ENCODE measurements at regions not wholly inside any gene's neighbourhood (a gene's known extent, or its start where the extent isn't known, plus 50 kb on each side); places are given as distances from the start of the nearest gene placed in this dataset.

DNA sequence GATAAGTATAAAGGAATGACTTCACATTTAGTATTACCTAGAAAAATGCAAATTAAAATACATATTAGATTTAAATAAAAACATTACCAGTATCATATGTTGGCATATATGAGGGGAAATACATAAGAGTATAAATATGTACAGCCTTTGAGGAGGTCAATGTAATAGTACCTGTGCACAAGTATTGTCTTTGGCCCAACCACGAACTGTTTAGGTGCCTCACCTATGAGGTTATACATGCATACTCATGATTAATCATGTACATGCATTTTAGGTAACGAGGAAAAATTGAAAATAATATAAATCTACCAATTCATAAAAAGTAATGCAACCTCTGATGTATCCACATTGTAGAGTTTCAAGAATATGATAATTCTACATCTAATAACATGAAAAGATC, 909.8 kb downstream of the METTL15 start:
- TF ChIP-seq CTCF (tag by site-specific recombination; IDR thresholded peaks at IDR 0.05) (no peak), HOXA7 (CRISPR knock-in tag; IDR thresholded peaks at IDR 0.05; ENCODE audit: borderline replicate concordance) (no peak), ZNF654 (tag by site-specific recombination; IDR thresholded peaks at IDR 0.05; ENCODE audit: low read depth) (no peak), YY1 (tag by site-specific recombination; IDR thresholded peaks at IDR 0.05) (no peak), KLF10 (tag by site-specific recombination; IDR thresholded peaks at IDR 0.05) (no peak), ZNF624 (tag by site-specific recombination; IDR thresholded peaks at IDR 0.05) (no peak), ZBTB1 (tag by site-specific recombination; IDR thresholded peaks at IDR 0.05) (no peak), ZNF24 (tag by site-specific recombination; IDR thresholded peaks at IDR 0.05) (no peak), ZNF747 (tag by site-specific recombination; IDR thresholded peaks at IDR 0.05) (no peak)
- TF ChIP-seq, protein P1, sequence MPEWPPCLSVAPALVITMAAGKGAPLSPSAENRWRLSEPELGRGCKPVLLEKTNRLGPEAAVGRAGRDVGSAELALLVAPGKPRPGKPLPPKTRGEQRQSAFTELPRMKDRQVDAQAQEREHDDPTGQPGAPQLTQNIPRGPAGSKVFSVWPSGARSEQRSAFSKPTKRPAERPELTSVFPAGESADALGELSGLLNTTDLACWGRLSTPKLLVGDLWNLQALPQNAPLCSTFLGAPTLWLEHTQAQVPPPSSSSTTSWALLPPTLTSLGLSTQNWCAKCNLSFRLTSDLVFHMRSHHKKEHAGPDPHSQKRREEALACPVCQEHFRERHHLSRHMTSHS (tag by site-specific recombination; IDR thresholded peaks at IDR 0.05): no peak
- TF ChIP-seq, protein P2, sequence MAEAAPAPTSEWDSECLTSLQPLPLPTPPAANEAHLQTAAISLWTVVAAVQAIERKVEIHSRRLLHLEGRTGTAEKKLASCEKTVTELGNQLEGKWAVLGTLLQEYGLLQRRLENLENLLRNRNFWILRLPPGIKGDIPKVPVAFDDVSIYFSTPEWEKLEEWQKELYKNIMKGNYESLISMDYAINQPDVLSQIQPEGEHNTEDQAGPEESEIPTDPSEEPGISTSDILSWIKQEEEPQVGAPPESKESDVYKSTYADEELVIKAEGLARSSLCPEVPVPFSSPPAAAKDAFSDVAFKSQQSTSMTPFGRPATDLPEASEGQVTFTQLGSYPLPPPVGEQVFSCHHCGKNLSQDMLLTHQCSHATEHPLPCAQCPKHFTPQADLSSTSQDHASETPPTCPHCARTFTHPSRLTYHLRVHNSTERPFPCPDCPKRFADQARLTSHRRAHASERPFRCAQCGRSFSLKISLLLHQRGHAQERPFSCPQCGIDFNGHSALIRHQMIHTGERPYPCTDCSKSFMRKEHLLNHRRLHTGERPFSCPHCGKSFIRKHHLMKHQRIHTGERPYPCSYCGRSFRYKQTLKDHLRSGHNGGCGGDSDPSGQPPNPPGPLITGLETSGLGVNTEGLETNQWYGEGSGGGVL (tag by site-specific recombination; IDR thresholded peaks at IDR 0.05): no peak
- TF ChIP-seq, protein P3, sequence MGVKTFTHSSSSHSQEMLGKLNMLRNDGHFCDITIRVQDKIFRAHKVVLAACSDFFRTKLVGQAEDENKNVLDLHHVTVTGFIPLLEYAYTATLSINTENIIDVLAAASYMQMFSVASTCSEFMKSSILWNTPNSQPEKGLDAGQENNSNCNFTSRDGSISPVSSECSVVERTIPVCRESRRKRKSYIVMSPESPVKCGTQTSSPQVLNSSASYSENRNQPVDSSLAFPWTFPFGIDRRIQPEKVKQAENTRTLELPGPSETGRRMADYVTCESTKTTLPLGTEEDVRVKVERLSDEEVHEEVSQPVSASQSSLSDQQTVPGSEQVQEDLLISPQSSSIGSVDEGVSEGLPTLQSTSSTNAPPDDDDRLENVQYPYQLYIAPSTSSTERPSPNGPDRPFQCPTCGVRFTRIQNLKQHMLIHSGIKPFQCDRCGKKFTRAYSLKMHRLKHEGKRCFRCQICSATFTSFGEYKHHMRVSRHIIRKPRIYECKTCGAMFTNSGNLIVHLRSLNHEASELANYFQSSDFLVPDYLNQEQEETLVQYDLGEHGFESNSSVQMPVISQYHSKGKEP (tag by site-specific recombination; IDR thresholded peaks at IDR 0.05): no peak
